Kidney (tissue), 13 donors: ENCODE measurements at regions not wholly inside any gene's neighbourhood (a gene's known extent, or its start where the extent isn't known, plus 50 kb on each side); places are given as distances from the start of the nearest gene placed in this dataset.

Experiments used
- DNase-seq, 5 donors: peaks; one replicate each; pipeline ENCODE4 v3.0.0-alpha.2; 2013 to 2020
- FAIRE-seq: peaks from 2 replicates; lab custom pipeline; 2012; peaks lifted over from hg19 to GRCh38; lab: Jason Lieb, UNC
- H3K27ac ChIP-seq, 2 donors: one replicate each; pipeline ENCODE4 v1.7.0; 2013; ENCODE audit warnings: low read depth in 2 of 2, low read length in 2 of 2, inconsistent platforms in 1 of 2
- H3K27me3 ChIP-seq: one replicate; pipeline ENCODE4 v1.7.1; 2013; ENCODE audit warnings: low read length, inconsistent platforms; ENCODE audit not compliant: control insufficient read depth, insufficient read depth
- H3K36me3 ChIP-seq, 3 donors: one replicate each; pipeline versions ENCODE4 v1.7.0 to v1.7.1; 2013; ENCODE audit warnings: low read length in 3 of 3, control low read depth in 1 of 3, inconsistent platforms in 1 of 3; ENCODE audit not compliant: insufficient read depth in 3 of 3, control insufficient read depth in 2 of 3
- H3K4me1 ChIP-seq, 3 donors: one replicate each; pipeline versions ENCODE4 v1.7.0 to v1.7.1; 2013; ENCODE audit warnings: low read length in 3 of 3, inconsistent platforms in 1 of 3, low read depth in 1 of 3; ENCODE audit not compliant: control insufficient read depth in 2 of 3, insufficient read depth in 2 of 3
- H3K4me3 ChIP-seq, 3 donors: one replicate each; pipeline versions ENCODE4 v1.7.0 to v1.8.1; 2013; ENCODE audit warnings: low read length in 3 of 3, control low read depth in 1 of 3, inconsistent platforms in 1 of 3
- H3K9ac ChIP-seq, 3 donors: one replicate each; pipeline versions ENCODE4 v1.7.0 to v1.7.1; 2013; ENCODE audit warnings: low read length in 3 of 3, control low read depth in 1 of 3, inconsistent platforms in 1 of 3
- H3K9me3 ChIP-seq, 3 donors: one replicate each; pipeline versions ENCODE4 v1.7.0 to v1.7.1; 2013; ENCODE audit warnings: low read length in 3 of 3, control low read depth in 1 of 3, inconsistent platforms in 1 of 3; ENCODE audit not compliant: control insufficient read depth in 2 of 3, insufficient read depth in 1 of 3
- CTCF ChIP-seq: IDR thresholded peaks from 3 replicates; pipeline ENCODE4 v1.5.1; 2012; ENCODE audit warnings: mild to moderate bottlenecking, moderate library complexity, borderline replicate concordance; ENCODE audit not compliant: insufficient read depth; ENCODE audit errors: extremely low read depth
- intact Hi-C: fragments of 100-400 bp; cut with DNase I; formaldehyde crosslinking; loops from one replicate; pipeline ENCODE4 v1.11.1; 2022
- donor health status: control.
- donor health status: control.
- donor health status: control.
- donor health status: control.
- donor health status: control.
- donor health status: DM: yes; HTN: yes; CAD: no.
- donor health status: Normal renal cell carcinoma (clear cell type).

GRCh38 chr5:26024774-26025173 lies 1013.6 kb downstream of the CDH9 start:
- no peaks in the 10 kb centered on the region for H3K27me3 ChIP-seq
- no peaks in the 10 kb centered on the region for H3K9me3 ChIP-seq
- no peak for TF ChIP-seq CTCF
- H3K4me1 ChIP-seq: no peaks in the 10 kb centered on the region
- no peaks in the 10 kb centered on the region for H3K36me3 ChIP-seq
- no peak overlapping the region for H3K4me3 ChIP-seq
- FAIRE-seq (no peak), DNase-seq (no peak)
- no peak overlapping the region for H3K9ac ChIP-seq
- H3K27ac ChIP-seq: no peak overlapping the region
- intact Hi-C loops: no loop called here

GRCh38 chr5:26023361-26023760 lies 1015.0 kb downstream of the CDH9 start:
- H3K9ac ChIP-seq: no peak overlapping the region
- H3K36me3 ChIP-seq: no peaks in the 10 kb centered on the region
- H3K4me3 ChIP-seq: no peak overlapping the region
- DNase-seq (no peak), FAIRE-seq (no peak)
- no peak for TF ChIP-seq CTCF
- H3K4me1 ChIP-seq: no peaks in the 10 kb centered on the region
- intact Hi-C loops: no loop called here
- H3K27me3 ChIP-seq: no peaks in the 10 kb centered on the region
- H3K9me3 ChIP-seq: no peaks in the 10 kb centered on the region
- H3K27ac ChIP-seq: no peak overlapping the region

GRCh38 chr5:26014206-26014605 lies 1024.2 kb downstream of the CDH9 start:
- no peaks in the 10 kb centered on the region for H3K4me1 ChIP-seq
- no peak overlapping the region for H3K27ac ChIP-seq
- H3K9me3 ChIP-seq: no peaks in the 10 kb centered on the region
- FAIRE-seq (no peak), DNase-seq (no peak)
- TF ChIP-seq CTCF: no peak
- H3K9ac ChIP-seq: no peak overlapping the region
- no peak overlapping the region for H3K4me3 ChIP-seq
- intact Hi-C loops: no loop called here
- H3K27me3 ChIP-seq: no peaks in the 10 kb centered on the region
- no peaks in the 10 kb centered on the region for H3K36me3 ChIP-seq

GRCh38 chr5:26012078-26012477 lies 1026.3 kb downstream of the CDH9 start:
- DNase-seq: no peak
- Histone ChIP-seq H3K27me3 (no peaks in the 10 kb centered on the region), H3K27ac (no peak overlapping the region), H3K36me3 (no peaks in the 10 kb centered on the region), H3K9me3 (no peaks in the 10 kb centered on the region), H3K9ac (no peak overlapping the region), H3K4me3 (no peak overlapping the region), H3K4me1 (no peaks in the 10 kb centered on the region)
- intact Hi-C loops: no loop called here
- no peak for TF ChIP-seq CTCF
- FAIRE-seq: no peak
